ENCODE measurements at regions not wholly inside any gene's neighbourhood (a gene's known extent, or its start where the extent isn't known, plus 50 kb on each side); places are given as distances from the start of the nearest gene placed in this dataset.

GRCh38 chr5:35333366-35333765 lies 103.1 kb upstream of the PRLR start (continued):
- TF ChIP-seq SIRT6 (IDR thresholded peaks at IDR 0.05; ENCODE audit: low read length), result no peak

All from H1 (cell line).